GM12891 (cell line): ENCODE measurements at regions not wholly inside any gene's neighbourhood (a gene's known extent, or its start where the extent isn't known, plus 50 kb on each side); places are given as distances from the start of the nearest gene placed in this dataset.

Experiments used
- PAX5 ChIP-seq: IDR thresholded peaks from 2 replicates; pipeline ENCODE4 v1.6.1; 2011; ENCODE audit warnings: low read length, moderate library complexity, mild to moderate bottlenecking; ENCODE audit not compliant: insufficient read depth, severe bottlenecking
- POLR2A ChIP-seq: IDR thresholded peaks from 2 replicates; pipeline ENCODE4 v1.6.1; 2011; ENCODE audit warnings: low read depth, low read length, control low read depth
- POLR2AphosphoS5 ChIP-seq: IDR thresholded peaks from 2 replicates; pipeline ENCODE4 v1.6.1; 2011; ENCODE audit warnings: low read depth, low read length, control low read depth
- SPI1 ChIP-seq: IDR thresholded peaks from 2 replicates; pipeline ENCODE4 v1.6.1; 2011; ENCODE audit warnings: low read depth, low read length, control low read depth
- TAF1 ChIP-seq: IDR thresholded peaks from 2 replicates; pipeline ENCODE4 v1.6.1; 2011; ENCODE audit warnings: low read depth, low read length, control low read depth

GRCh38 chr15:37765786-37766185, 168.7 kb upstream of the TMCO5A start:
- no peak for TF ChIP-seq TAF1
- TF ChIP-seq POLR2A = no peak
- TF ChIP-seq POLR2AphosphoS5 = no peak
- no peak for TF ChIP-seq SPI1
- no peak for TF ChIP-seq PAX5
